ENCODE measurements at regions not wholly inside any gene's neighbourhood (a gene's known extent, or its start where the extent isn't known, plus 50 kb on each side); places are given as distances from the start of the nearest gene placed in this dataset.
"Not testable (repeated sequence)": the region's sequence is repeated elsewhere in the genome, so short reads cannot be mapped to it uniquely, and the experiment has no call there.

DNA sequence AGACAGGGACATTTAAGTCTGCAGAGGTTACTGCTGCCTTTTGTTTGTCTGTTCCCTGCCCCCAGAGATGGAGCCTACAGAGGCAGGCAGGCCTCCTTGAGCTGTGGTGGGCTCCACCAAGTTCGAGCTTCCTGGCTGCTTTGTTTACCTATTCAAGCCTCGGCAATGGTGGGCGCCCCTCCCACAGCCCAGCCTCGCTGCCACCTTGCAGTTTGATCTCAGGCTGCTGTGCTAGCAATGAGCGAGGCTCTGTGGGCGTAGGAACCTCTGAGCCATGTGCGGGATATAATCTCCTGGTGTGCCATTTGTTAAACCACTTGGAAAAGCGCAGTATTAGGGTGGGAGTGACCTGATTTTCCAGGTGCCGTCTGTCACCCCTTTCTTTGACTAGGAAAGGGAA is 942.8 kb upstream of the CELF2 start:
- H2BK120ac ChIP-seq (ENCODE audit: insufficient read depth, low read length, poor library complexity); DNase-seq; H3K18ac ChIP-seq (ENCODE audit: low read length); H2AK5ac ChIP-seq (ENCODE audit: low read length); H3K9me3 ChIP-seq (ENCODE audit: insufficient read depth, low read depth, low read length); H2BK12ac ChIP-seq (ENCODE audit: low read length); H3K27me3 ChIP-seq (ENCODE audit: insufficient read depth, low read length); H3K27ac ChIP-seq (ENCODE audit: low read depth, low read length); H4K12ac ChIP-seq (ENCODE audit: low read depth, low read length); H3K4ac ChIP-seq (ENCODE audit: low read depth, low read length); H3K4me1 ChIP-seq (ENCODE audit: control insufficient read depth in 1 of 2, insufficient read depth in 2 of 2, low read length in 2 of 2); H3K36me3 ChIP-seq (ENCODE audit: control insufficient read depth in 1 of 2, insufficient read depth in 2 of 2, low read length in 2 of 2); H2AFZ ChIP-seq (ENCODE audit: insufficient read depth, low read length, poor library complexity); H3K79me1 ChIP-seq (ENCODE audit: low read length); H4K8ac ChIP-seq (ENCODE audit: low read depth, low read length); H3K79me2 ChIP-seq (ENCODE audit: control insufficient read depth, insufficient read depth, low read length, poor library complexity); H3K9ac ChIP-seq (ENCODE audit: low read length); H4K91ac ChIP-seq (ENCODE audit: low read depth, low read length); H3K14ac ChIP-seq (ENCODE audit: low read length); H3K4me3 ChIP-seq (ENCODE audit: low read depth, low read length); H3K4me2 ChIP-seq (ENCODE audit: low read length); H2BK5ac ChIP-seq (ENCODE audit: low read depth, low read length, poor library complexity); H3K23ac ChIP-seq (ENCODE audit: low read length): not testable (repeated sequence)
- no CpG with 5 or more reads among the region's 9 CpGs for WGBS (ENCODE audit: extremely low coverage, insufficient coverage, insufficient read length)

DNA sequence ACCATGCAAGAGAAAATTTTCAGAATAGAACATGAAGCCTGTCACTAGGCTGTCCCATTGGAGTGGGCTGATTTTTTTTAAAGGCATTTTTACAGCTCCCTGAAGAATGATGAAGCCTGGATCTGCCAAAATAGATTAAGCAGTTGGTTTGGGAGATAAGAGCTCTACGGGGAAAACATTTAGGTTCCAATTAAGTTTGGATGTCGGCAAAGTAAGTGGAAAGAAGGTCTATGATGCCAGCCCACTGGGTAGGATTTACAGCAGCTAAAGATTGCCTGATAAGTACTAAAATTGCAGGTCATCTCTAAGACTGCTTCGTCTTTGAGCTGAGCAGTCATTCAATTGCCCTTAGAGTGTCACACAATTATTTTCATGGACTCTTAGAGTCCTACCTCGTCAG is 939.2 kb upstream of the CELF2 start:
- no peaks in the 10 kb centered on the region for H3K9me3 ChIP-seq (ENCODE audit: insufficient read depth, low read depth, low read length)

GRCh38 chr10:10092581-10092980 is 925.1 kb upstream of the CELF2 start:
- Histone ChIP-seq H3K4me3 (ENCODE audit: low read depth, low read length) (no peak overlapping the region), H2BK5ac (ENCODE audit: low read depth, low read length, poor library complexity) (no peak overlapping the region), H3K27ac (ENCODE audit: low read depth, low read length) (no peak overlapping the region), H3K4ac (ENCODE audit: low read depth, low read length) (no peak overlapping the region), H3K18ac (ENCODE audit: low read length) (no peak overlapping the region), H3K23ac (ENCODE audit: low read length) (no peak overlapping the region), H3K79me1 (ENCODE audit: low read length) (no peaks in the 10 kb centered on the region), H3K14ac (ENCODE audit: low read length) (no peak overlapping the region), H2AK5ac (ENCODE audit: low read length) (no peak overlapping the region), H2BK120ac (ENCODE audit: insufficient read depth, low read length, poor library complexity) (no peak overlapping the region), H4K12ac (ENCODE audit: low read depth, low read length) (no peak overlapping the region), H3K36me3 (ENCODE audit: control insufficient read depth in 1 of 2, insufficient read depth in 2 of 2, low read length in 2 of 2) (no peaks in the 10 kb centered on the region), H4K91ac (ENCODE audit: low read depth, low read length) (no peak overlapping the region), H3K27me3 (ENCODE audit: insufficient read depth, low read length) (no peaks in the 10 kb centered on the region), H3K79me2 (ENCODE audit: control insufficient read depth, insufficient read depth, low read length, poor library complexity) (no peaks in the 10 kb centered on the region), H2BK12ac (ENCODE audit: low read length) (no peak overlapping the region), H3K9ac (ENCODE audit: low read length) (no peak overlapping the region), H3K4me2 (ENCODE audit: low read length) (no peak overlapping the region), H2AFZ (ENCODE audit: insufficient read depth, low read length, poor library complexity) (no peak overlapping the region), H3K4me1 (ENCODE audit: control insufficient read depth in 1 of 2, insufficient read depth in 2 of 2, low read length in 2 of 2) (no peaks in the 10 kb centered on the region), H4K8ac (ENCODE audit: low read depth, low read length) (no peak overlapping the region), H3K9me3 (ENCODE audit: insufficient read depth, low read depth, low read length) (no peaks in the 10 kb centered on the region)
- whole genome bisulfite sequencing (ENCODE audit: extremely low coverage, insufficient coverage, insufficient read length): no CpG with 5 or more reads among the region's 6 CpGs
- DNase-seq: no peak

More for the DNA sequence above, 939.2 kb upstream of the CELF2 start:
- WGBS (ENCODE audit: extremely low coverage, insufficient coverage, insufficient read length): no CpG with 5 or more reads among the region's 4 CpGs
- Histone ChIP-seq H2BK5ac (ENCODE audit: low read depth, low read length, poor library complexity) (no peak overlapping the region), H2BK120ac (ENCODE audit: insufficient read depth, low read length, poor library complexity) (no peak overlapping the region), H3K14ac (ENCODE audit: low read length) (no peak overlapping the region), H3K27me3 (ENCODE audit: insufficient read depth, low read length) (no peaks in the 10 kb centered on the region), H3K18ac (ENCODE audit: low read length) (no peak overlapping the region), H3K4me2 (ENCODE audit: low read length) (no peak overlapping the region), H3K79me1 (ENCODE audit: low read length) (no peaks in the 10 kb centered on the region), H3K9ac (ENCODE audit: low read length) (no peak overlapping the region), H2AK5ac (ENCODE audit: low read length) (no peak overlapping the region), H3K79me2 (ENCODE audit: control insufficient read depth, insufficient read depth, low read length, poor library complexity) (no peaks in the 10 kb centered on the region), H2BK12ac (ENCODE audit: low read length) (no peak overlapping the region), H3K4me1 (ENCODE audit: control insufficient read depth in 1 of 2, insufficient read depth in 2 of 2, low read length in 2 of 2) (no peaks in the 10 kb centered on the region), H3K4ac (ENCODE audit: low read depth, low read length) (no peak overlapping the region), H3K36me3 (ENCODE audit: control insufficient read depth in 1 of 2, insufficient read depth in 2 of 2, low read length in 2 of 2) (no peaks in the 10 kb centered on the region), H3K4me3 (ENCODE audit: low read depth, low read length) (no peak overlapping the region), H3K27ac (ENCODE audit: low read depth, low read length) (no peak overlapping the region), H4K8ac (ENCODE audit: low read depth, low read length) (no peak overlapping the region), H3K23ac (ENCODE audit: low read length) (no peak overlapping the region), H4K12ac (ENCODE audit: low read depth, low read length) (no peak overlapping the region), H2AFZ (ENCODE audit: insufficient read depth, low read length, poor library complexity) (no peak overlapping the region), H4K91ac (ENCODE audit: low read depth, low read length) (no peak overlapping the region)
- DNase-seq: no peak

DNA sequence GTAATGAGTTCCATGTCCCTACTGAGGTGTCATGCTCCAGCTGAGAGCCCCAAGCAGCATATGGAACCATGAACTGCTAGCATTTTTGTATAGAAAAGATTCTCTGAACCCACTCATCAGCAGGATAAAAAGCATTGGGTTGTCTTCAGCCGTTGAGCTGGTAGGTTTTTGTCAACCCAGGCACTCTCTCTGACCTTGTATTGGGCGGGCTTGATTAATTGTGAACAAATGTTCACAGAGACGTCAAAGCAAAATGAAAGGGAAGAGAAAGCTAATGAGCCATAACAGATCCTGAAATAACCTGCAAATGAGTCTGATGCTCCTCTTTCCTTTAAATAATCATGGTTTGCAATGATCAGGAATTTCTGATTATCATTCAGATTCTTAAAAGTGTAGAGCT is 924.7 kb upstream of the CELF2 start:
- H3K4ac ChIP-seq (ENCODE audit: low read depth, low read length): no peak overlapping the region
- no peak for DNase-seq
- H2BK12ac ChIP-seq (ENCODE audit: low read length): no peak overlapping the region
- no peak overlapping the region for H3K14ac ChIP-seq (ENCODE audit: low read length)
- no peak overlapping the region for H4K8ac ChIP-seq (ENCODE audit: low read depth, low read length)
- no peak overlapping the region for H2AK5ac ChIP-seq (ENCODE audit: low read length)
- H3K79me2 ChIP-seq (ENCODE audit: control insufficient read depth, insufficient read depth, low read length, poor library complexity): no peaks in the 10 kb centered on the region
- H2BK5ac ChIP-seq (ENCODE audit: low read depth, low read length, poor library complexity): no peak overlapping the region
- no peaks in the 10 kb centered on the region for H3K36me3 ChIP-seq (ENCODE audit: control insufficient read depth in 1 of 2, insufficient read depth in 2 of 2, low read length in 2 of 2)
- H3K27ac ChIP-seq (ENCODE audit: low read depth, low read length): no peak overlapping the region
- no peak overlapping the region for H3K23ac ChIP-seq (ENCODE audit: low read length)
- no CpG with 5 or more reads among the region's 3 CpGs for WGBS (ENCODE audit: extremely low coverage, insufficient coverage, insufficient read length)
- no peaks in the 10 kb centered on the region for H3K27me3 ChIP-seq (ENCODE audit: insufficient read depth, low read length)
- no peaks in the 10 kb centered on the region for H3K79me1 ChIP-seq (ENCODE audit: low read length)
- no peak overlapping the region for H3K4me2 ChIP-seq (ENCODE audit: low read length)
- H4K12ac ChIP-seq (ENCODE audit: low read depth, low read length): no peak overlapping the region
- no peak overlapping the region for H3K4me3 ChIP-seq (ENCODE audit: low read depth, low read length)
- H2AFZ ChIP-seq (ENCODE audit: insufficient read depth, low read length, poor library complexity): no peak overlapping the region
- H3K9ac ChIP-seq (ENCODE audit: low read length): no peak overlapping the region
- no peak overlapping the region for H2BK120ac ChIP-seq (ENCODE audit: insufficient read depth, low read length, poor library complexity)
- H3K18ac ChIP-seq (ENCODE audit: low read length): no peak overlapping the region
- no peaks in the 10 kb centered on the region for H3K9me3 ChIP-seq (ENCODE audit: insufficient read depth, low read depth, low read length)
- H4K91ac ChIP-seq (ENCODE audit: low read depth, low read length): no peak overlapping the region
- H3K4me1 ChIP-seq (ENCODE audit: control insufficient read depth in 1 of 2, insufficient read depth in 2 of 2, low read length in 2 of 2): no peaks in the 10 kb centered on the region
